ENCODE measurements at regions not wholly inside any gene's neighbourhood (a gene's known extent, or its start where the extent isn't known, plus 50 kb on each side); places are given as distances from the start of the nearest gene placed in this dataset.

GRCh38 chr2:183497861-183498260 is 373.6 kb downstream of the NUP35 start:
- no peak for TF ChIP-seq CTCF (IDR thresholded peaks at IDR 0.05; ENCODE audit: unreplicated experiment)
- H3K36me3 Mint-ChIP-seq (ENCODE audit: insufficient read depth) = no peaks in the 10 kb centered on the region
- no peak for DNase-seq (ENCODE audit: low spot score, unreplicated experiment)
- no peaks in the 10 kb centered on the region for H3K4me1 Mint-ChIP-seq (ENCODE audit: low read depth)
- no peak overlapping the region for H3K4me3 Mint-ChIP-seq (ENCODE audit: low read depth)
- no peak overlapping the region for H3K27ac Mint-ChIP-seq
- peaks cover 11% of the 10 kb centered on the region for H3K9me3 Mint-ChIP-seq (ENCODE audit: low read depth)
- no peaks in the 10 kb centered on the region for H3K27me3 Mint-ChIP-seq

GRCh38 chr2:183505911-183506310 is 381.7 kb downstream of the NUP35 start:
- Mint-ChIP-seq H3K4me3 (ENCODE audit: low read depth) (no peak overlapping the region), H3K27me3 (no peaks in the 10 kb centered on the region), H3K9me3 (ENCODE audit: low read depth) (peaks cover 19% of the 10 kb centered on the region), H3K27ac (no peak overlapping the region), H3K36me3 (ENCODE audit: insufficient read depth) (no peaks in the 10 kb centered on the region), H3K4me1 (ENCODE audit: low read depth) (peaks cover 2% of the 10 kb centered on the region)
- no peak for DNase-seq (ENCODE audit: low spot score, unreplicated experiment)
- no peak for TF ChIP-seq CTCF (IDR thresholded peaks at IDR 0.05; ENCODE audit: unreplicated experiment)

GRCh38 chr2:183511154-183511553 is 386.9 kb downstream of the NUP35 start:
- TF ChIP-seq CTCF (IDR thresholded peaks at IDR 0.05; ENCODE audit: unreplicated experiment) = no peak
- H3K4me3 Mint-ChIP-seq (ENCODE audit: low read depth) = no peak overlapping the region
- no peak overlapping the region for H3K27ac Mint-ChIP-seq
- no peak for DNase-seq (ENCODE audit: low spot score, unreplicated experiment)
- H3K27me3 Mint-ChIP-seq = no peaks in the 10 kb centered on the region
- peaks cover 15% of the 10 kb centered on the region for H3K9me3 Mint-ChIP-seq (ENCODE audit: low read depth)
- H3K4me1 Mint-ChIP-seq (ENCODE audit: low read depth) = peaks cover 2% of the 10 kb centered on the region
- no peaks in the 10 kb centered on the region for H3K36me3 Mint-ChIP-seq (ENCODE audit: insufficient read depth)

- Mint-ChIP-seq H3K36me3 (ENCODE audit: insufficient read depth) (no peaks in the 10 kb centered on the region), H3K9me3 (ENCODE audit: low read depth) (no peaks in the 10 kb centered on the region), H3K4me3 (ENCODE audit: low read depth) (no peak overlapping the region), H3K4me1 (ENCODE audit: low read depth) (peaks cover 7% of the 10 kb centered on the region), H3K27ac (no peak overlapping the region), H3K27me3 (no peaks in the 10 kb centered on the region)
- TF ChIP-seq CTCF (IDR thresholded peaks at IDR 0.05; ENCODE audit: unreplicated experiment) = no peak
- no peak for DNase-seq (ENCODE audit: low spot score, unreplicated experiment)
These were observed 395.3 kb downstream of the NUP35 start for GRCh38 chr2:183519371-183520056.

GRCh38 chr2:183521911-183522310 is 397.7 kb downstream of the NUP35 start:
- no peaks in the 10 kb centered on the region for H3K36me3 Mint-ChIP-seq (ENCODE audit: insufficient read depth)
- no peak overlapping the region for H3K27ac Mint-ChIP-seq
- peaks cover 7% of the 10 kb centered on the region for H3K4me1 Mint-ChIP-seq (ENCODE audit: low read depth)
- no peaks in the 10 kb centered on the region for H3K9me3 Mint-ChIP-seq (ENCODE audit: low read depth)
- no peaks in the 10 kb centered on the region for H3K27me3 Mint-ChIP-seq
- no peak for DNase-seq (ENCODE audit: low spot score, unreplicated experiment)
- no peak overlapping the region for H3K4me3 Mint-ChIP-seq (ENCODE audit: low read depth)
- TF ChIP-seq CTCF (IDR thresholded peaks at IDR 0.05; ENCODE audit: unreplicated experiment) = no peak

Measured in progenitor cell of endocrine pancreas (in vitro differentiated cells).